HG02870 (cell line): ENCODE measurements at regions not wholly inside any gene's neighbourhood (a gene's known extent, or its start where the extent isn't known, plus 50 kb on each side); places are given as distances from the start of the nearest gene placed in this dataset.

Source experiments
- ATAC-seq: cut with Tn5 transposase; IDR thresholded peaks from one replicate; pipeline ENCODE4 v1.9.1; 2021; ENCODE audit warnings: mild to moderate bottlenecking, moderate library complexity; ENCODE audit not compliant: unreplicated experiment

- no peak for ATAC-seq
These were observed 1509.2 kb downstream of the CDH11 start for GRCh38 chr16:63612462-63613227.

- no peak for ATAC-seq
These were observed 1515.1 kb downstream of the CDH11 start for GRCh38 chr16:63606778-63607177.

GRCh38 chr16:63602206-63602927 is 1519.5 kb downstream of the CDH11 start:
- no peak for ATAC-seq

GRCh38 chr16:63596716-63597115 is 1525.1 kb downstream of the CDH11 start:
- ATAC-seq: no peak

- no peak for ATAC-seq
These were observed 1529.0 kb downstream of the CDH11 start for GRCh38 chr16:63592852-63593251.

- no peak for ATAC-seq
These were observed 1540.3 kb downstream of the CDH11 start for GRCh38 chr16:63581570-63581969.

- no peak for ATAC-seq
These were observed 1542.6 kb upstream of the CDH8 start for GRCh38 chr16:63578791-63579190.

GRCh38 chr16:63577891-63578290 is 1541.7 kb upstream of the CDH8 start:
- no peak for ATAC-seq

GRCh38 chr16:63575041-63575440 is 1538.8 kb upstream of the CDH8 start:
- no peak for ATAC-seq

GRCh38 chr16:63568164-63568563 is 1531.9 kb upstream of the CDH8 start:
- no peak for ATAC-seq

GRCh38 chr16:63563819-63564505 is 1527.7 kb upstream of the CDH8 start:
- no peak for ATAC-seq

GRCh38 chr16:63553980-63554379 is 1517.7 kb upstream of the CDH8 start:
- no peak for ATAC-seq

GRCh38 chr16:63539276-63539675 is 1503.0 kb upstream of the CDH8 start:
- no peak for ATAC-seq

- ATAC-seq: no peak
These were observed 1494.7 kb upstream of the CDH8 start for GRCh38 chr16:63530974-63531373.

GRCh38 chr16:63530208-63530607 is 1494.0 kb upstream of the CDH8 start:
- no peak for ATAC-seq

- no peak for ATAC-seq
These were observed 1491.2 kb upstream of the CDH8 start for GRCh38 chr16:63527404-63527803.

- ATAC-seq: no peak
These were observed 1480.2 kb upstream of the CDH8 start for GRCh38 chr16:63516394-63516793.

GRCh38 chr16:63512910-63513309 is 1476.7 kb upstream of the CDH8 start:
- no peak for ATAC-seq

GRCh38 chr16:63497408-63497807 is 1461.2 kb upstream of the CDH8 start:
- ATAC-seq: no peak

GRCh38 chr16:63496282-63496681 is 1460.0 kb upstream of the CDH8 start:
- no peak for ATAC-seq

- no peak for ATAC-seq
These were observed 1452.7 kb upstream of the CDH8 start for GRCh38 chr16:63488955-63489354.

GRCh38 chr16:63481060-63481459 is 1444.8 kb upstream of the CDH8 start:
- no peak for ATAC-seq
